ENCODE measurements at regions not wholly inside any gene's neighbourhood (a gene's known extent, or its start where the extent isn't known, plus 50 kb on each side); places are given as distances from the start of the nearest gene placed in this dataset.
"Not testable (repeated sequence)": the region's sequence is repeated elsewhere in the genome, so short reads cannot be mapped to it uniquely, and the experiment has no call there.

DNA sequence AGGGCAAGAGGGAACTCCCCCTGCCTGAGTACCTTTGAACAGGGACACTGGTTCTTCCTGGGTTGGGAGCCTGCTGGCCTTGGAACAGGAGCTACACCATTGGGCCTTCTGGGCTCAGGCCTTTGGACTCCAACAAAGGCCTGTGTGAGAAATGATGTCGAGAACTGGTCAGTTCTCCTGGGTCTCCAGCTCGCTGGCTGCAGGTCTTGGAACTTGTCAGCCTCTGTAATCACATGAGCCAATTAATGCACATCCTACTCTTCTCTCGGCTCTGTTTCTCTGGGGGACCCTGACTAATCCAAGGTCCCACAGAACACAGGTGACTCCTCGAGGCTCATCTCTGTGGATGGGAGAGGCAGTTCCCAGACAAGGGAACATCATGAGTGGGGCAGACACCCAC is 104.7 kb upstream of the PLGLB2 start:
- TF ChIP-seq POLR2A (IDR thresholded peaks at IDR 0.05; ENCODE audit: low read length); GATA1 (IDR thresholded peaks at IDR 0.05; ENCODE audit: low read depth, low read length): not testable (repeated sequence)
